Activated CD4-positive, alpha-beta T cell treated with anti-CD3 and anti-CD28 coated beads for 24 hours (primary cell): ENCODE measurements at regions not wholly inside any gene's neighbourhood (a gene's known extent, or its start where the extent isn't known, plus 50 kb on each side); places are given as distances from the start of the nearest gene placed in this dataset.

Experiments used
- DNase-seq, 2 donors: peaks; one replicate each; pipeline ENCODE4 v3.0.0-alpha.2; 2020; ENCODE audit warnings: low read depth in 2 of 2

DNA sequence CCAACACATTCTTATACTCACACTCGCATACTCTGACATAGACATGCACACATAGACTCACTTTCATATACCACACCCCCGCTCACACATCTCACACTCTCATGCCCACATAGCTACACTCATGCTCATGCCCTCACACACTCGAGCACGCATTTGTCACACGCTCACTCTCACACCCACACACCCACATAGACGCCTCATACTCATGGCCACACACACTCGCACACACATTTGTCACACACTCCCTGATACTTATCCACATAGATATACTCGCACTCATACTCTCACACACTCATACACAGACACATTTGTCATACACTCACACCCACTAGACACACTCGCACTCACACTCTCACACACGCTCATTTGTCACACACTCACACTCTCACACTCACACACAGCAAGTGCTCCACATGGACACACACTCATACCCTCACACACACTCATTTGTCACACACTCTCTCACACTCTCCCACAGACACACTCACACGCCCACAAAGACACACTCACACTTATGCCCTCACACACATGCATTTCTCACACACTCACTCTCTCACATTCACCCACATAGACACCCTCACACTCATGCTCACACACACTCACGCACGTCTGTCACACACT lies 50.9 kb downstream of the TNP1 start:
- no peak for DNase-seq

- no peak for DNase-seq
Measured at GRCh38 chr2:216807857-216808272, 52.0 kb downstream of the TNP1 start.

DNA sequence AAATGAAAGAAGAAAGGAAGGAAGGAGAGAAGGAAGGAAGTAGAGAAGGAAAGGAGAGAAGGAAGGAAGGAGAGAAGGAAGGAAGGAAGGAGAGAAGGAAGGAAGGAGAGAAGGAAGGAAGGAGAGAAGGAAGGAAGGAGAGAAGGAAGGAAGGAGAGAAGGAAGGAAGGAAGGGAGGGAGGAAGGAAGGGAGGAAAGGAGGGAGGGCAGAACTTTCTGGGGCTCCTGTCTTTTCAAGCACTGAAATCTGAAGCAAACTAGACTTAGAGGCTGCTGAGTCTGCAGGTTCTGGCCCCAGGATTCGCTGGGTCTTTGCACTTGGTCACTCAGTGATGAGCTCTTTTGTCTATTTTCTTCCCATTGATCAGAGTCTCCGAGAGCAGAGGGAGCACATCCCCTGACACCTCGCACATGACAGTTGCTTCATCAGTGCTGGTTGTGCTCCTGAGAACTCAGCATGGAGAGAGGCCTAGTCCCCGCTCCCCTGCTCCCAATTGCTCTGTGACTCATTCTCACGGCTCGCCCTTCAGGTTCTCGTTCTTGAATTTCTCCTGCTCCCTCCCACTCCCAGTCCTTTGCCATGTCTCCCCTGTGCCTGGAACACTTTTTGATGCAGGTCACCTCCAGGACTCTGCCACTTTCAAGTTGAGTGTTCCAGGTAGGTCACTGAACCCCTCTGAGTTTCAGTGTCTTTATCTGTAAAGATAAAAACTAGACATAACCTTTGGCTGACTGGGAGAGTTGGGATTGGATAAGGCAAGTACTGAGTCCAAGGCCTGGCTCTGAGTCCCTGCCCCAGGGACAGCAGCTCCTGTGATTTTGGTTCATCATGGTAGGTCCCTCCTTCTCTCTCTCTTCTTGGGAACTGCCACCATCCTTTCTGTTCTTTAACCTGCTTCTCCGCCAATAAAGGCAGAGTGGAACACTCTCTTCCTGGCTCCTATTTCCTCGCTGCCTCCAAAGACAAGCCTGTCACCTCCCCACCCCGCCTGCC lies 55.2 kb downstream of the TNP1 start:
- DNase-seq: no peak

GRCh38 chr2:216803791-216804190 lies 56.1 kb downstream of the TNP1 start:
- no peak for DNase-seq

- DNase-seq: no peak
Measured at GRCh38 chr2:216802516-216803215, 57.2 kb downstream of the TNP1 start.

DNA sequence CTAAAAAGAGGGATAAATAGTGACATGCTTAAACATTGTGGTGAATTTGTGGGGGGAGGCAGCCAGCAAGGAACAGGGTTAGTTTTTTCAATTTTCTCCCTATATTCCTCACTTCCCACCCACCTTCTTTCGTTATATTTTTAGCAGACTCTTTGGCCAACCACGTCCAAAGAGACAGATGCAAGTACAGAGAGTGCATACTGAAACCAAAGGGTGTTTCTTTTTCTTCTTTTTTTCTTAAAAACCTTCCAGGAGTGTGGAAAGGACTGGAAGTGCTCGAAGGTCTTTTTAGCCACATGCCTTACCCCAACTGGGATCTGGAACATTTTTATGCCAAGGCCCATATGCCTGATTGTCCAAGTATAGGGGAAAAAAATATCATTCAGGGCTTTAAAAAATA lies 59.0 kb downstream of the TNP1 start:
- DNase-seq: no peak

GRCh38 chr2:216799873-216800431 lies 59.9 kb downstream of the TNP1 start:
- DNase-seq: no peak

GRCh38 chr2:216796115-216796840 lies 63.6 kb downstream of the TNP1 start:
- DNase-seq: no peak

- no peak for DNase-seq
Measured at GRCh38 chr2:216793386-216793785, 66.5 kb downstream of the TNP1 start.

DNA sequence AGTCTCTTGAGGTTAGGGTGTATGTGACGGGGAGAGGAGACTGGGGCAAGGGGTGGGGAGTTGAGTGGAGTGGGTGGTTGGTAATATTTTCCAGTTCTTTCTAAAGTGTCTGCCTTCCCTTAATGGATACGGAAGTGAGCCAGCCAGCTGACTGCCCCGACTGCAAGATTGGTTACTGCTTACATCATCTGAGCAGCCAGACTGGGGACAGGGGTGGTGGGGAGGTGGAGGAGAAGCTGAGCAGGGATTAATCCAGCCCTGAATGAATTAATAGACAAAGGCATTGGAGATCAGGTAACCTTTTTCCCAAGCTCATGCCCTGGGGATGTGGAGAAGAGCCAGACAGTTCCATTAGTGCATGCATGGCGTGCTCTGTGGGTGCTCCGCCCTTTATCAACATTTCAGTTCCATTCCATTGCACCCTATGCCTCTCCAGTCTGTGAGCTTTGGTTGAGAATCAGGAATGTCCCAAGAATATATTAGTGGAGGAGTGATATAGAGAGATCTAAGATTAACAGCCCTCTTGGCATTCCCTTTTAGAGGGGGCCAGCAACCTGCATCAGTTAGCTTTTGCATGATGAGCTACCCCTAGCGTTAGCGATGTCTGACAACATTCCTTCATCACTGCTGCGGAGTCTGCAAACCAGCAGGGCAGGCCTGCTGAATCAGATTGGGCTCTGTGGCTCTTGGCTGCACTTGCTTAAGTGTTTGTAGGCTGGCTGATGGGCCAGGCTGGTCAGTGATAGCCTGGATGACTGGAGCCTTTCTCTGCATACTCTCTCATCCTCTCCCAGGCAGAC lies 67.4 kb downstream of the TNP1 start:
- DNase-seq: no peak

DNA sequence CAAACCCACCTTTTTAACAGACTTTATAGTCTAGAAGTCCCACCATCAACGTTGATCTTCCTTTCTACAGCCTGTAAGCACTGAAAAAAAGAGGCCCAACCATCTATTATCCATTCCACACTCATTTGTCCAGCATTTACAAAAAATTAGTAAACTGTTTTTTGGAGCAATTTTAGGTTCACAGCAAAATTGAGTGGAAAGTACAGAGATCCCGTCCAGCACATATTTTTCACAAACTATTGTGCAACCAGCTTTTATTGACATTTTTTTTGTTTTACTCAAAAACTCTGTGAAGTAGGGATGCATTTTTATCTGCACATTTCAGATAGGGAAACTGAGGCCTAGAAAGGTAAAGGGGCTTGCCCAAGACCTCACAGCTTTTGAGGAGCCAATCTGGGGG lies 68.6 kb downstream of the TNP1 start:
- DNase-seq: no peak

DNA sequence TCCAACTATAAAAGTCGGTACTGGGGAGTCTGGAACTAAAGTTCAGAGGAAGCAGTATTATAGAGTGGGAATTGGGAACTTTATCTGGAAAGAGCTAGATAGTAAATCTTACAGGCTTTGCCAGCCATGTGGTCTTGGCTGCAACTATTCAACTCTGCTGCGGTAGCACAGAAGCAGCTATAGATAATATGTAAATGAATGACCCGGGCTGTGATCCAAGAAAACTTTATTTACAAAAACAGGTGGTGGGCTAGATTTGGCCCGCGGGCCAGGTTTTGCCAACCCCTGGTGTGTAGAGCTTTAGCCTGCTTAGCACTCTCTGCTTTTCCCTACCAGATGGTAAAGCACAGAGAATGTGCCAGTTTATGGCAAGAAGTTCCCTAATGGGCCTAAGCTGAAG lies 70.8 kb downstream of the TNP1 start:
- no peak for DNase-seq

GRCh38 chr2:216787851-216788540 lies 71.9 kb downstream of the TNP1 start:
- DNase-seq: no peak

- DNase-seq: no peak
Measured at GRCh38 chr2:216786676-216787075, 73.2 kb downstream of the TNP1 start.

DNA sequence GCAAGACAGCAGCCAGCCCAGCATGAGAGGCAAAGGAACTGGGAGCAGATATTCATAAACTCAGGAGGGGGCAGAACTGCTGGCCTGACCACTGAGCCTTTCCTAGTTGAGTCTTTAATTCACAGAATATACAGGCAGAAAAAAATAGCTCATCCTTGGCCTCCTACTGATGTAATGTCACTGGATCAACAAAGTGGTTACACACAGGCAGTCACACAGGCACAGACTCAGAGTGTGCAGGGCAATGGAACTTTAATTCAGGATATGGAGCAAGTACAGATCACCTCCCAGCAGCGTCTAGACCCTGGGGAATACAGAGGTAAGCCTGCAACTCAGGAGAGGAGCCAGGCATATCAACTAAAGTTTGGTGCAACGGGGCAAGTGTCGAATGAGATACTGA lies 75.4 kb downstream of the TNP1 start:
- DNase-seq: no peak

GRCh38 chr2:216781709-216782108 lies 78.2 kb downstream of the TNP1 start:
- DNase-seq: no peak

GRCh38 chr2:216780843-216781242 lies 79.0 kb downstream of the TNP1 start:
- DNase-seq: no peak

DNA sequence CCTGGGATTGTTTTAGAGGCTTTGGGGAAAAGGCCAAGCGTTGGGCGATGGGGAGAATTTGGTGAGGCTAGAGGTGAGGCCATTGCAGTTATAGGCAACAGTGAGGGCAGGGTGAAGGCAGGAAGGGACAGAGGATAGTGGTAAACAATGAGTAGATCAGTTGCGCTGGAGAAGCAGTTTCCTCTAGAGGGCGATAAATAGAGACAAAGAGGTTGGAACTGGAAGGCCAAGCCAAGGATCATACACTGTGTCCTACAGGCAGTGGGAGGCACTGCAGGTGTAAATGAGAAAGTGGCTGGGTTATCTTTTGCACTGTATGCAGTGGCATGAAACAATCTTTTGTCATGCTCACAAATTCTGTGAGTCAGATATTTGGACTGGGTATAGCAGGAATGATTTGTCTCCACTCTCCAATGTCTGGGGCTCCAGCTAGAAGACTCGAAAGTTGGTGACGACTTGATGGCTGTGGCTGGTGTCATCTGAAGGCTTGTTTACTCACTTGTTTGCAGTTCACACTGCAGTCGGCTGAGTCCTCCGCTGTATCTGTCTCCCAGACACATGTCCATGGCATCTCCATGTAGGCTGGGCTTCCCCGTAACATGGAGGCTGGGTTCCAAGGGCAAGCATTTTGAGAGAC lies 82.1 kb downstream of the TNP1 start:
- DNase-seq: peak; percentile 1 to 2

GRCh38 chr2:216776066-216776850 lies 80.9 kb upstream of the IGFBP5 start:
- no peak for DNase-seq
